NCI-H2029 treated with DMSO at 0.1 percent for 48 hours (cell line): ENCODE measurements at regions not wholly inside any gene's neighbourhood (a gene's known extent, or its start where the extent isn't known, plus 50 kb on each side); places are given as distances from the start of the nearest gene placed in this dataset.

ENCODE experiments used
- DNase-seq: peaks from one replicate; lab custom pipeline; 2025; lab: John Stamatoyannopoulos, UW

DNA sequence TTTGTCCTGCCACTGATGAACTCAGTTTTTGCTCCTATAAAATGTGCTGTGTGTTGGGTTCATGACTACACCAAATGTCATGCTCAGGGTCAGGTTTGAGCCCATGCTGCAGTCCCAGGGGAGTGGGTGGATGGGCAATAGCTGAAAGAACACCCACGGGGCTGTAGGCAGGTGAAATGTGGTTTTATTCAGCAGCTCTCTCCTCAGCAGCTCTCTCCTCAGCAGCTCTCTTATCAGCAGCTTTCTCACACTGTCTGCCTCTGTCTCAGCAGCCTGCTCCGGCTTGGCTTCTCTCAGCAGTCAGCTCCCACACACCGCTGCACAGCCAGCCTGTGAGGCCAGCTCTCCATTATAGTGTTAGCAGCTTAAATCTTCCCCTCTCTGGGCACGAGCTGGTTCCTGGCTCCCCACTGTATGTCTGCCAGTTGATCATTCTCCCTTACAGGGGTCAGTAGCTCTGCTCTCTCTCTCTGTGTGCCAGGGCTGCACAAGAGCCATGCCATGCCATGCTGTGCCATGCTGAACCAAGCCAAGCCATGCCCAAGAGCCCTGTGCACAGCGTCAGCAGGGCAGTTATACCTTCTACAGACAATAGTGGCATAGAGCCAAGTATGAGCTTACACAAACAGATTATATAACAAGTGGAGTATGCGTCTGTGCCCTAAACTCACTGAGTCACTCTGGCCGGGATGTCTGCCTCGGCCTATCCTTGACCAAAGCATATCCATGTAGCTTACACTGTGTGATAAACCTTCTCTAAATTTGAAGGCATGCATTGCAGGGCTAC is 303.3 kb upstream of the TMPO start:
- DNase-seq, result no peak

DNA sequence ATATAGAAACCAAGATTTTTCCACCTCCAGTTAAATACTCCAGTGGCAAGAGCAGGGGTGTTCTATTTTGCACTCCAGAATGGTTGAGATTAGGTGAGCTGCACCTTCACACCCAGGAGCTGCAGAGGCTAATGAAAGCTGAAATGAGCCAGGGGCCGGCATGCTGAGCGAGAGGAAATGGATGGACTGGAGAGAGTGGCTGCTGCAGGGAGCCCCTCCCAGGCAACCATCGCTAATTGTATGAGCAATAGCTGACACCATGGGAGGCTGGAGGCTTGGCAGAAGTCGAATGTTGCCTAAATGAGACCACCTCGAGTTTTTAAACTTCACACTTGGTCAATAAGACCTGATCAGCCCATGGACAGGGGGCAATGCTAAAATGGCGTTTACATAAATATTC is 301.8 kb upstream of the TMPO start:
- no peak for DNase-seq

DNA sequence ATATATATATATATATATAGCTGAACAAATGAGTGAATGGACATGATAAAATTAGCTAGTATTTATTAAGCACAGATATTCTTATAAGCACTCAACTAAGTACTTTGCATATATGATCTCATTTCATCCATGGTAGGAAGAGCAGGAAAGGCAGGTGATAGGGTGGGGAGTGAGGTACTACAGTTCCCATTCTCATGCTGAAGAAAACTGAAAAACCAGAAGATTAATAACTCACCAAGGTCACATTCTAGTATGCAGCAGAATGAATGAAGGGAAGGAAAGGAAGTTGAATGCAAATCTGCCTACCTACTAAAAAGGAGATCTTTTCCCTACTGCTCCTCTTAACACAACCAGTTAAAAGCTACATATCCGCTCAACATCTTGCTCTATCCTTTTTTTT is 298.1 kb upstream of the TMPO start:
- DNase-seq, result no peak

DNA sequence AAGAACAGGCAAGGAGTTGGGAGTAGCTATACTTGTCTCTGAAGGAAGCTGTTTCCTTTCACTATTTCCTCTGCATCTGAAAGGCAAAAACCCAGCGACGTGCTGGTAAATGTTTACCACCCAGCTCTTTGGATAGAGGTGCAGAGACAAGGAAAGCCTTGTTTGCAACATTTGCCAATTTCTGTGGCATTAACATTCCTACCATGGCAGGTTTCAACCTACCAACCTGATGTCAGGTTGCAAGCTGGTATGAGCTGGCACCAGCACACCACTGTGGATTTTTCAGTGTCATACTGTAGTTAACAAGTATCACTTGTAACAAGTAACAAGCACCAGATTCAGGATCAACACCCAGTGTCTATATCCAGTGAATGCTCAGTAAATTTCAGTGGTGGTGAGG is 294.8 kb upstream of the TMPO start:
- DNase-seq, result no peak

DNA sequence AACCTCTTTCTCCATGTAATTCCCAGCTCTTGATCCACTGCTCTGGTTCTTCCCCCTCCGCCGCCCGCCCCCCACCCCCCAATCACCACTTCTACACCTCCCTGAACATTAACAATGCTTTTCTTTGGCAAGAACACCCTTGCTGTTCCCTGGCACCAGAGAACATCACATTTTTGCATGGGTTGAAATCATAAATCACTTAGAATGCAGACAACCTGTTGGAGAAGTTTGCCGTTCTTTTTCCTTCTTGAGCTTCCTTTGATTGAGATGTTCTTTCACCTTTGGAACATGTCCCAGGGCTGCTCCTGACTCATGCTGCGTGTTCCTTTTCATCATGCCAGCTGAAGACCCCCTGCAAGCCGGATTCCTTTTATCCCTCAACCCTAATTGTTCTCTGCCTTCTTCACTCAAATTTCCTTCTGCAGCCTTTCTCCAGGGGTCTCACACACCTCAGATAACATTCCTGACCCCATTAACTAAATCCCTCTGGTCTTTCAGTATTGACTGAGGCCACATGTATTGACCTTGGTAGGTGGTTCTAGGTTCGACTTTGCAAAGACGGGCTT is 294.1 kb upstream of the TMPO start:
- no peak for DNase-seq

DNA sequence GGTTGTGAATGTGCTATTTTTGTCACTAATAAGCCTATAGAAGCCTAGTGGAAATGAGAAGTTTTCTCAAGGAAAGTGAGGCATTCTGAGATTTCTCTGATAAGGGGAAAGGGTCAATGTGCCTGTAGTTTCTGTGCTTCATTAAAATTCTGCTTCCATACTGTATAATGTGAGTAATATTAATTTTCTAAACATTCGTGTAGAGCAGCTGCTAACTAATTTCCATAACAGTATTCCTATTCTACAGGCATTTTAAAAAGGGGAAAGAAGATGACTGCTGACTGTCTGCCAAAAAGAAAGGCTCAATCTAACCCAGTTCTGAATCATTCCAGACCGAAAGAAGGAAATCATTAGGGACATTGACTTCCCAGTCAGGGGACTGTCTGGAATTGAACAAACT is 293.3 kb upstream of the TMPO start:
- DNase-seq, result no peak

DNA sequence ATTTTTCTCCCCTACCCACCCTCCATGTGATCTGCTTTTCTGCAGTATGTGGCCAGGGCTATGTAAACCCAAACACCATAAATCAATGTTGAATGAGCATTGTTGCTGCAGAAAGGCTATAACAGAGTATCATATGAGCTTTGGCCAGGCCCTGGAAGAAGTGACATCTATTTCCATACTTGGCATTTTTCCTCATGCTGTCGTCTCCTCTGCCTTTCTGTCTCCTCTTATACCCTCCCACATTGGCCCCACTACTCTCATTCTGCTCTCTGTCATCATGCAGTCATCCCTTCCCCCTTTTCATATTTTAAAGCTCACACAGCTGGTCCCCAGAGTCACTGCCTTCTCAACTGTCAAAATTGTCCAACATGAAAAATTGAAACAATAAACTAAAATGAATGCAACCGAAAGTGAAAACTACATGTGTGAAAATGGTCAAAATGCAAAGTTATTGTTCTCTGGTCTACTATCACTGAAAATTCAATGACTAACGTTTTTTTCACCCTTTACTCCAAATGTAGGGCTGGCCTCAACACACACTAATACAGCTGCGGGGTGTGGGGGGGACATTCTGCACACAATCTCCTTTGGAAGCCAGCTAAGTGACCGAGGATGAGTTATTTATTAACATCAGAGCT is 290.7 kb upstream of the TMPO start:
- no peak for DNase-seq

DNA sequence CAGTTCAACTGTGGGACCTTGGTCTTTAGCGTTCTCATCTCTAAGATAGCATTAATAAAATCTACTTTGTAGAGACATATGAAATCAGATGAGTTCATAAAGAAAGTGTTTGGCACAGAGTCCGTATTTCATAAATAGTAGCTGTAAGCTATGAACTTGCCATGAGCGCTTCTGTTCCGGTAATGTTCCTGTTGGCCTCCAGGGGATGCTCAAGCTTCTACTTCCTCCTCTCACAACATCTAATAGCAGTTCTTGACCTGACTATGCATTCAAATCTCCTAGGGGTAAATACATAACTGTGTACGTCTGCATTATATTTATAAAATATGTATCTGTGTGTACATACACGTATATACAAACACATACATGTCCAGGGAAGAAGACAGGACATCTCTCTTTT is 288.2 kb upstream of the TMPO start:
- DNase-seq, result peak; percentile 6

DNA sequence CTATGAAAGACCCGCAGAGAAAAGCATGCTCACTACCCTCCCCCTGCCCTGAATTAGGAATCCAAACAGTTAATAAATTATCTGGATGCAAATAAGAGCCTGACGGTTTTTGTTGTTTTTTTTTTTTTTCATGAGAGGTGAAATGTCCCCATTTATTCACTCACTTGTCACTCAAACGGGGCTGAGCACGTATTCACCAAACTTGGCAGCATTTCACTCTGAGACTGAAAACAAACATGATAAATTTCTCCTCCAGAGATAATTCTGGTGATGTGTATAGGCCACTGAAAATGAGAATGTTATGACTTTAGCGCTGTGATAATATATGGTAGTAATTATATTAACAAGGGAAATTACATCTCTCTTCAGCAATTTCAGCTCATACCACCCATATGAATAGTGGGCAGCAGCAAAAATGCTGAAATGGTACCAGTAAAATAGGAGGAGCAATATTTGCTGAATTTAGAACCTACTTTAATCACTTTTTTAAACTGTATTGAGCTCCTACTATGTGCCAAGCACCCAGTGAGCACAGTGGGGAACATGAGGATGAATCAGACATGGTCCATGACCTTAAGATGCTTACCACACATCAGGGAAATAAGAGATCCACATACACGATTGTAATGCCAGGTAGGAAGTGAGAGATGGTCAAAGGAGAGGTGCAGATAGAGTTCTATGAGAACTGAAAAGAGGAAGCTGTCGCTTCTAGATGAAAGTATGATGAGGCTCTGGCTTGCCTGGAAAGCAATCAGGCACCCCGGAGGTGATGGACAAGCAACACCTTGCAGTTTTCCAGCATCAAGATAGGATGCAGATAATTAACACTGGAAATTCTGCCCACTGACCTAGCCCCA is 286.5 kb upstream of the TMPO start:
- no peak for DNase-seq

DNA sequence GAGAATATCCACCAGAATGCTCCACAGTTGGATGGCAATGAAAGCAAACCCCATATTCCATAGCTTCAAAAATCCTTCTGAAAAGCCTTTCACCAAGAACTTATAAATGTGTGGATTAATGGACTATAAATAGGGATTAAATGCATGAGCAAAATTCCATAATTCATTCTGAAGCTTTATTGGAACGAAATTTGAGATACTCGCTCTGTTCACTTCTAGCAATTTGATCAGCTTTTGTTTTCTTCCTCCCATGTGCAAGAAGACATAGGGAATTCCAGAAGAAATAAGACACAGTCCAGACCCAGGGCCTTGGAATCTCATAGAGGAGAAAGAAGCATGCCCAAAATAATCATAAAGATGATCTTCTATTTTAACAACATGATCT is 285.9 kb upstream of the TMPO start:
- DNase-seq, result no peak

DNA sequence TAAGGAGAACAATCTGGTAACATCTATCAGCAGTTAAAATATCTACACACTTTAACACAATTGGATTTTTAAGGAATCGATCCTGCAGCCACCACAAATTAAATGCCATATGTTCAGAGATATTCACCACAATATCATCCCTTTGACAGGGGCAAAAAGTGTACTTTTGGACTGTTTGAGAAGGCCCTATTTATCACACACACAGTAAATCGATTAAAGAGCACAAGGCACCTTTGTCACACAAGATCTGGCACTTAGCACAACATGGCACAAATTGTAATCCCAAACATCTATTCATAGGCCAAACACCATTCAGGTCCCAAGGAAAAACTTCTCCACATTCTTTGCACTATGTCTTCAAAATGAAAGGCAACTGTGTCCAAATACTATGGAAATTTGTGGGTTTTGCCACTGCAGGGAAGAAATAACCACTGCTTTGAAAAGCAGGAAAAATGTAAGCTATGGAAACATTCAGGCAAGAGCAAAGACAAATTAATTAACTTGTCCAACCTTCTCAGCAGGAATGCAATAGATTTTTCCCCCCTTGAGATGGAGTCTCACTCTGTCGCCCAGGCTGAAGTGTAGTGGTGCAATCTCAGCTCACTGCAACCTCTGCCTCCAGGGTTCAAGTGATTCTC is 282.5 kb upstream of the TMPO start:
- DNase-seq, result no peak

DNA sequence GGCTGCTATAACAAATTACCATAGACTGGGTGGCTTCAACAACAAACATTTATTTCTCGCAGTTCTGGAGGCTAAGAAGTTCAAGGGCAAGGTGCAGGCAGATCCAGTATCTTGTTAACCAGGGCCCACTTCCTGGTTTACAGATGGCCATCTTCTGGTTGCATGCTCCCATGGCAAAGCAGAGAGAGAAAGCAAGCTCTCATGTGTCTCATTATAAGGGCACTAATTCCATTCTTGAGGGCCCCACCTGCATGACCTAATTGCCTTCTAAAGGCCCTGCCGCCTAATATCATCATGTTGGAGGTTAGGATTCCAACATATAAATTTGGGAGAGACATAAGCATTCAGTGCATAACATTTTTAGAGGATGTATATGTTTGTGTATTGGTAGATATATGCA is 280.1 kb upstream of the TMPO start:
- DNase-seq, result no peak

DNA sequence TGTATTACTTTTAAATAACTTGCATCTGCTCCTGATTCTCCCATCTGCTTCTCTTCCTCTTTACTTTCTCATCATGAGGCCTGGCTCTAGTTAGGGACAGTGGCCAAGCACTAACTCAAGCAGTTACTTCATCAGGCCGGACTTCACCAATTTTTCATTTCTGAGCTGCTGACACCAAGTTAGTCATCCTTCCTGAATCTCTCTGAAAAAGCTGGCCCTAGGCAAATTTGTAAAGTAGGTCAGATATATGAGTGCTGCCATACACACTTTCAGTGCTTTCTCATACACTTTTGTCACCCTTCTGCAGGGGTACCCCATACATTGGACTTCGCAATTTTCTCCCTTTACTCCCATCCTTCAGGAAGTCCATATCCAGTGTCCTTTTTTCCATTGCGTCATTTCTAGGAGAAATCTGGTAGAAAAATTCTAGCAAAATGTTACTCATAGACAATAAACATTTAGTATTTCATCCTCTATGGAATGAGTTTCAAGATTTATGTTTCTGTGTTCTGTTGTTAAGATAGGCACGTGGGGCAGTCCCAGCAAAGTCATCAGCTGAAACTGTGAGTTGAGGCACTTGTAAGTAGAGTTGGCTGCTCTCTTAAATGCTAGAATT is 276.8 kb upstream of the TMPO start:
- no peak for DNase-seq

DNA sequence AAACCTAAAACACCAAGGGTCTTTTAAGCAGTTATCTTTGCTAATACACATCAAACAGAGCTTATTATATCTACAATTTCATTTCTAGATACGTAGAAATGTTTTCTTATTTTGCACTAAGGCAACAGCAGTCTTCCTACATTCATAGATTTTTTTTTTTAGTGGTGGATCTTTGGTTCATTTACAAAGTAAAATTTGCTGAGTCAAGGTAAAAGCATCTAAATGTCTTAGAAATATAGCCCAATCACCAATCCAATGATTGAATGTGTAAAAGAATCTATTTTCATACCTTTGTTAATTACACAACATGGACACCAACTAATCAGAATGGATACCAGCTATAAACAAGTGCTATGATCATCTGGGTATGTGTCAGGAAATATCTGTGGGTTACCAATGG is 272.2 kb upstream of the TMPO start:
- no peak for DNase-seq

DNA sequence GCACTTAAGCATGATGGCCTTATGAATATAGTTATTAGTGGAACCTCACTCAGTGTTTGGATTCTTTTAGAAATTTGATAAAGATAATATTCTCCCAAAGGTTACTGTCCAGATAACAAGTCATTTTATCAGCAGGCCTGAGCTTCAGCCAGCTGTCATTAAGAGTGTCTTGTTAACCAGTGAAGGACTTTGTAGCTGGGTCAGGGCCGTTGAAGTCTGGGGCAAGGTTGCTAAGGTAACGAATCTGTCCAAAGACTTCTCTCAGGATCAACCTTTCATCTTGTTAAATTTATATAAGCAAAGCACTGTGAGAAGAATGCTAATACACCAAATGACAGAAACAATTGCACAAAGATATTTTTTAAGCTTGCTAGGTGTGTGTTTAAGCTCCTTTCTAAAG is 271.3 kb upstream of the TMPO start:
- DNase-seq, result no peak

DNA sequence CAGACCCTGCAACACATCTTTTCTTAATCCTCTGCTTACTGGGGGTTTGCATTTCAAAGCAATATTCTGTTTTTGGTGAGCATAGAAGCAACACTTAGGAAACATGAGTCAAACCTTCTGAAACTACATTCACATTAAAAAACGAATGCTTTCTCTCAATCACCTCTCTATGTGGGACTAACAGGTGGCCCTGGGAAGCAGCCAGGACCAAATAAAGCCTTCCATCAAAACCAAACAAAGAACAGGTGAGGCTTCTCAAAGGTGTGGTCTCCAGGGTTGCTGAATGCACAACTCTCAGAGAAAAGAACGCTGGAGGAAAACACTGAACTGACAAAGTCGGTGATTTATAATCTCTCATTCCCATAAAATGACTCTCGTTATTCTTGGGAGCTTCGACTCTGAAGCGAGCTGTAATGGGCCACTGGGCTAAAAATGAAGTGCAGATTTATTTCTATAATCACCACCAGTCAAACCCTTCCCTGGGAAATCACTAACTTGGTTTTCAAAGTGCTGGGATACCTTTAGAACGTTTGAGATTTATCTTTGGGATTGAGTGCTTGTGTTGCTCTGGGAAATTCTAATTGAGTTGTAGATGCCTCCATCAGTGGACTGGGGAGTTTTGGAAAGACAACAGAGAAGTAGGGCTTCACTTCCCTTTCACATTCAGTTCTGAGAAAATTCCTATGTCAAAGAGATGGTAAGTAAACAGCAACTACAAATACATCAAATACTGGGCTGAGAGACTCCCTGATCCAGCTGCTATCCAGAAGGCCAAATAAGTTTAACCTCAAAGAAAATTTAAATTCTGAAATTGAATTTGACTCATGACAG is 262.0 kb upstream of the TMPO start:
- peak; percentile 44 for DNase-seq

DNA sequence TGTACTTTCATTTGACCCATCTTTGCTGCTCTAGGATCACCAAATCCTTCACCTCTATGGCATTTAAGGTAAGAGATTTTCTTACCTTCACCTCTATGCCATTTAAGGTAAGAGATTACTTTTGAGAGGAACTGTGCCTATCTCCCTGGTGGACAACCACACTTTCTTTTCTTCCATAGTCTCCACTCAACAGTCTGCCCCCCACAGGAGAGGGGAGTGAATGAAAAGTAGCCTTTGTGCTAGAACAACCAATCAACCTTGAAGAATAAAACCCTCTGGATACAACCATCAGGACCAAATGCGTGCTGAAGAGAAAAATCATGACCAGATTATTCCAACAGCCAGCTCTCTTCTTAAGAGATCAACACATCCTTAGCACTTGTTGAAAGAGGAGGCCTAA is 258.6 kb upstream of the TMPO start:
- no peak for DNase-seq

DNA sequence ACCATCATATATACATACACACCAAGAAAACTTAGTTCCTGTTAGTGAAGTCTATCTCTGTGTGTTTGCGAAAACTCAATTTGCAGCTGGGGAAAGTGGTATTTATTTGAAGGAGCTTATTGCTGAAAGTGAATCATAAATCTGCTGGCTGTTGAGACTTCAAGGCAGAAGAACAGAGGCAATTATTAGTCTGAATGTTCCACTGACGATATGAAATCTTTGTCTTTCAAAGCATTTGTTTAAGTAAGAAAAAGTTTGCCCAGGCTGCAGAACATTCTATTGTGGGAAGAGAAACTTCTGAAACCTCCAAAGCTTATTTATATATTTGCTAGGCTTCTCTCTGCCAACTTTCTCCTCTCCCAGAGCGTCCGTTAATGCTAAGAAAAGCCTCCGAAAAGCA is 255.7 kb upstream of the TMPO start:
- DNase-seq, result no peak

DNA sequence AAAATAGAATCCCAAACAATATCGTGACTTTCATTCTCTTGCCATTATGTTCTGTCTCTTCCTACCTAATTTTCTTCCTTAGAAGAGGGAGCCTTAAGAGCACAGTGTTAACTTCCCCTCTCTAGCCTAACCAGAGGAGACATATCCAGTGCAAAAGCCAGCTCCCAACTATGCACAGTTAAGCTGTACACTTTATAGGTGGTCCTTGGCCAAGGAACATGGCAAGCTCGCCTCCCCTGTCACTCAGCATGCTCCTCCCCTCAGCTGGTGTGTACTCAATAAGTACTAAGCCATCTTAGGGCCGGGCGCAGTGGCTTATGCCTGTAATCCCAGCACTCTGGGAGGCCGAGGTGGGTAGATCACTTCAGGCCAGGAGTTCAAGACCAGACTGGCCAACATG is 255.1 kb upstream of the TMPO start:
- no peak for DNase-seq

DNA sequence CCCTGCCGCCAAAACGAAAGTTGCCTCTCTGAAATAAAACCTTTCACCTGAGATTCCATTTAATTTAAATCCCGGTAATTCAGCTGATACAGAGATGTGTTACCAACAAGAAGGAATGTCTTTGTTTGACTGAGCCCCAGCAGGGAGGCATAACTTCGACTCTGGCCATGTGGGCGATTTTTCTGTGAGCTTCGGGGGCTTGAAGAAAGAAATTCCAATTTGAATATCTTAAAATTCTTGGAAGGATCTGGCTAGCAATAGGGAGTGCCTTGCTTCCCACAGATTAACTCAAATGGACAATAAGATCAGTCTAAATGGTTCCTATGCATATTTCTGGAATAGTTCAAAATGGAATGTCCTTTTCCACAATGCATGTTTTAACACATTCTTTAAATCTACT is 252.5 kb upstream of the TMPO start:
- DNase-seq, result no peak
